ENCODE measurements at regions not wholly inside any gene's neighbourhood (a gene's known extent, or its start where the extent isn't known, plus 50 kb on each side); places are given as distances from the start of the nearest gene placed in this dataset.

- TF ChIP-seq, protein P1, sequence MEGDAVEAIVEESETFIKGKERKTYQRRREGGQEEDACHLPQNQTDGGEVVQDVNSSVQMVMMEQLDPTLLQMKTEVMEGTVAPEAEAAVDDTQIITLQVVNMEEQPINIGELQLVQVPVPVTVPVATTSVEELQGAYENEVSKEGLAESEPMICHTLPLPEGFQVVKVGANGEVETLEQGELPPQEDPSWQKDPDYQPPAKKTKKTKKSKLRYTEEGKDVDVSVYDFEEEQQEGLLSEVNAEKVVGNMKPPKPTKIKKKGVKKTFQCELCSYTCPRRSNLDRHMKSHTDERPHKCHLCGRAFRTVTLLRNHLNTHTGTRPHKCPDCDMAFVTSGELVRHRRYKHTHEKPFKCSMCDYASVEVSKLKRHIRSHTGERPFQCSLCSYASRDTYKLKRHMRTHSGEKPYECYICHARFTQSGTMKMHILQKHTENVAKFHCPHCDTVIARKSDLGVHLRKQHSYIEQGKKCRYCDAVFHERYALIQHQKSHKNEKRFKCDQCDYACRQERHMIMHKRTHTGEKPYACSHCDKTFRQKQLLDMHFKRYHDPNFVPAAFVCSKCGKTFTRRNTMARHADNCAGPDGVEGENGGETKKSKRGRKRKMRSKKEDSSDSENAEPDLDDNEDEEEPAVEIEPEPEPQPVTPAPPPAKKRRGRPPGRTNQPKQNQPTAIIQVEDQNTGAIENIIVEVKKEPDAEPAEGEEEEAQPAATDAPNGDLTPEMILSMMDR (conservative IDR thresholded peaks at IDR 0.05; ENCODE audit: low read length) = no peak
- TF ChIP-seq EZH2phosphoT487 (IDR thresholded peaks at IDR 0.05; ENCODE audit: borderline replicate concordance, low read depth, low read length) = no peak
These were observed 292.8 kb upstream of the B3GALT2 start for GRCh38 chr1:193479187-193479586.
